HG02642 (cell line): ENCODE measurements at regions not wholly inside any gene's neighbourhood (a gene's known extent, or its start where the extent isn't known, plus 50 kb on each side); places are given as distances from the start of the nearest gene placed in this dataset.
A peak's percentile ranks its signal among the peaks of the same experiment; 100 is the strongest.

Experiments used
- ATAC-seq: cut with Tn5 transposase; IDR thresholded peaks from one replicate; pipeline ENCODE4 v1.9.1; 2021; ENCODE audit warnings: mild to moderate bottlenecking; ENCODE audit not compliant: unreplicated experiment, poor library complexity

DNA sequence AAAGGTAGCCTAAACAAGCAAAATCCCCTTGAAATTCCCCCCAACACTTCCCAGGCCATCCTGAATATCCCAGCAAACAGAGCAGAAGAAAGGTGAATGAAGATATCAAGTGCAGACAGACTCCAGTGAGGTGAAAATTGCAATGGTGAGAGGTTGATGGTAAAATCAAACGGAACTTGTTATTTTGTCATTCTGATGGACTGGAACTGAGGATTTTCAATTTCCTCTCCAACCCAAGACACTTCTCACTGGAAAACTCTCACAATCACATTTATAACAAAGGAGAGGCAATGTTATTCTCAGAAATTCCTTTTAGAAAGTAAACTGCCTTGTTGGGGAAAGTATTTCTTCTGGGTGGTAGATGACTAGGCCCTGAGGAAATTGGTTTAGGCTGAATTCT, 412.4 kb upstream of the C9orf72 start:
- no peak for ATAC-seq

DNA sequence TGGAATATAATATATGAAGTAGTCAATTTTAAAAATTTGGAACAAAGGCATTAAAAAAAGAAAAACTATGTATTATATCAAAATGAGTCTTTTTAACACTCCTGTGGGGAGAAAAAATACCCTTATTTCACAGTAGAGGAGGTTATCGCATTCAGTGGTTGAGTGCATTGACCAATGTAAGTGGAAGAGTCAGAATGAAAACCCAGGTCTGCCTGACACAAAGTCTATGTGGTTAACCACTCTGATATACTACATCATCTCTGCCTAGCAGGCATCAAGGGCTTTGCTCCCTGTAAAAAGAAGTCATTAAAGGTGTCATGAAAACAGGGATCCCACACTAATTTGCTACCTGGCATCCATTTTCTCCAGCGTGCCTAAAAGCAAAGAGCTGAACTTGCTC, 417.2 kb upstream of the C9orf72 start:
- peak; percentile 91 for ATAC-seq

DNA sequence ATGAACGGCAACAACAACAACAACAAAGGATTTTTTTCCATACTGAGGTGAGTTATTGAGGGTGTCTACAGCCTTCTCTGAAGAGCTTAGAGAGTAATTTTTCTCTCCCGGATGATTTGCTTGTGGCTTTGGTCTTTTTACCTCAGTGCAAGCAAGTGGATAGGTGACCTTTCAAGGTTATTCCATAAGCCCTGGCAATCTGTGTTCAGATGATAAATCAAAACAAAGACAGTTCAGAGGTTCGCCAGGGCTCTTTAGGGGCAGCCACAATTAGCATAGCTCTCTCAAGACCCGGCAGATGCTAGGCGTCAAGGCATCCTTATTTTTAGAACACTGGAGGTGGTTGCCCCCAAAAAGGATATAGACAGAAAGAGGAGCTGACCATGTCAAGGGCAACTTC, 417.9 kb upstream of the C9orf72 start:
- no peak for ATAC-seq

DNA sequence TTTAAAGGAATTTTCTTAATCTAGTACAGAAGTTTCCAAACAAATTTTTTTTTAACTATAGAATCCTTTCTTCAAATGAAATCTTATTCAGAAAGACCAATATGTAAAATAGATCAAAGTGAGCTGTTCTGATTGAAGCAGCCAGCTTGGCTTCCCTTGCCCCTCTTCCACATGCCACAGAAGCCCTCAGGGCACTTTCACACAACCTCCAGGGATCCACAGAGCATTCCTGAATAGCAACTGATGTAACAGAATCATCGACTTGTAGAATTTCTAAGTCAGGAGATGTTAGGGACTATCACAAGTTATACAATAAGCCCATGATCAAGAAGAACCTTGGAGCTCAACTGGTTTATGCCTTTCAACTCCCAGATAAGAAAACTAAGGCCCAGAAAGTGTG, 427.8 kb upstream of the C9orf72 start:
- ATAC-seq = no peak

DNA sequence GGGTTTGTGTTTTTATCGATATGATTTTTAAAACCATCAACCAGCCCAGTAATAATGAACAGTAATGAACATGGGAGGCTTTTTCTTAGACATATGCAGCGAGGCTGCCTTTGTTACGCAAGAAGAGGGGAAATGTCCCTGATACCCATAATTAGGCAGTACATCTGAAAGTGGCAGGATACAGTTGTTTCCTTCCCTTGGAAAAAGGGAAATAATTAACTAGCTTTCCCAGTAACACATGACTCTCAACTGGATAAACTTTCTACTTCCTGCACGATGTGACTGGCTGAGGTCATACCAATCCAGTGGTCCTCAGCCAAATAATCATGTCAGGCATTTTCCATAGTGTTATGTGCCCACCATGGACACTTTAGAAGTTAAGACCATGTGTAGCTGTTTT, 431.6 kb upstream of the C9orf72 start:
- ATAC-seq = no peak

DNA sequence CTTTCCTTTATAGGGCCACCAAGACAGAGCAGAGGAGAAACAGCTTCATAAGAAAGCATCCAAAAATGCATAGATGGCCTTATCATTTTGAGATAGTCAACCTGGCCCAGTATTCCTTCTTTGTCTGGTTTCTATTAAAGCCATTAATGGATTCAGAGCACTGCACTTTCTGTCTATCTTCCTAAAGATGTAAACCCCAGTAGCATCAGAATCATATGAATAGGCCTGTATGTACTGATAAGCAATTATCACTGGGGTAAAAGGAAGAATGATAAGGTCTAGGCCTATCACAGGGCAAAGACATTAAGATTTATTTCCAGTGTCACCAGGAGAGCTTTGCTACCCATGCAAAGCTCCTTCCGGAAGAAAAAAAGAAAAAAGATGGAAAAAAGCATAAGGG, 432.5 kb upstream of the C9orf72 start:
- no peak for ATAC-seq

DNA sequence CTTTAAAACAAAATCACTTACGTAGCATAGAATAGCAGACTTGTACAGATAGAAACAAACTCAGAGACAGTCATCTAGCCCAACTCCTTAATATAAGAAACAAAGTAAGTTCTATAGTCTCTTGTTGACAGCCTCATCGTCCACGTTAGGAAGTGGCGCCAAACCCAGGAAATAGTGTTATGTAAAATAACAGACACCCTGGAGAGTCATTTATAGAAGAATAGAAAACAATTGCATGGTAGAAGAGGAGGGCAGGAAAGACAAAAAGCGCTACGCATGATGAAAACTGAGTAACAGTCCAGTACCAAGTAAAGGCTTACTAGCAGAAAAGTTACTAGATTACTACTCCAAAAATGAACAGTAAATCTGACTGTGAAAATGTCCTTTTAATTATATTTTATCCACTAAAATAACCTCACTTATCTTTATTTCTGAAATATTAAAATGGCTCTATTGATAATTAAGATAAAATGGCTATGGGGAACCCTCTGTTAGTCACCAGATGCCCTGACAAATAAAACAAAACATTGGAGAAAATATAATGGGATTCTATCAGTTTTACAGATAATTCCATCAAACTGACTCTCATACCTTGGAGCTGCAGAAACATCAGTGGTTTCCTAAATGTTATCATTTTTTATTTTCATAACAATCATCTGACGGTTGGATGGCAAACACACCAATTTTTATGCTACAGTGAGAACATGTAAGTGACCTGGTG, 434.0 kb upstream of the C9orf72 start:
- no peak for ATAC-seq

DNA sequence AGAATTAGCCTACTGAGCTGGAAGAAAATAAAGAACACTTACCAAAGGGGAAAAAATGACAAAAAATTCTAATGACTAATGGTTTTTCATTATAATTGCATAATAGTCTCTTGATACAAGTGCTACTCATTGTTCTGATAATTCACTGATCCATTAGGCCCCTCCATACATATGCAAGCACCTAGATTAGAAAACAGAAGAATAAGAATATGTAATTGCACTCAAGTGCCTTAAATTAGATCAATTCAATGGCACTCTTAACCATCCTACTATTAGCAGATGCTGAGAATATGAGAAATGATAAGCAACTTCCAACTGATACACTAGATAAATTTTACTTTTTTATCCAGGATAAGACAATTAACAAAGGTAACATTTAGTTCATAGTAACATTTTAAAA, 440.9 kb upstream of the C9orf72 start:
- no peak for ATAC-seq

DNA sequence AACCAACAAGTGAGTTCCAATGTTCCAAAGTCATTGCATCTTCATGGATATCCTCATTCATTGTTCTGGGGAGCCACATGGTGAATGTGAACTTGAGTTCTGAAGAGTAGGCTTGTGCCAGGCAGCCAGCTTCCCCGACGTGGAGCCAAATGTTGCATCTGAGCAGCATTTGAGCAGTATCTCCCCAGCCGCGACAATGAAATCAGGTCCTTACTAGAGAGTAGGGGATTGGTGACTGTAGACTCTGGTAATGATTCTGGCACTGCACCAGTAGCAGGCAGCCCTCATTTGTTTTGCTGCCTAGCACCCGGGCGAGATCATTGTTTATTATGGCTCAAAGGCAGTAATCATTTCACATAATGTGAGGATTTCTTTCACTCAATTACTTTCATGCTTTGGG, 451.4 kb upstream of the C9orf72 start:
- no peak for ATAC-seq

DNA sequence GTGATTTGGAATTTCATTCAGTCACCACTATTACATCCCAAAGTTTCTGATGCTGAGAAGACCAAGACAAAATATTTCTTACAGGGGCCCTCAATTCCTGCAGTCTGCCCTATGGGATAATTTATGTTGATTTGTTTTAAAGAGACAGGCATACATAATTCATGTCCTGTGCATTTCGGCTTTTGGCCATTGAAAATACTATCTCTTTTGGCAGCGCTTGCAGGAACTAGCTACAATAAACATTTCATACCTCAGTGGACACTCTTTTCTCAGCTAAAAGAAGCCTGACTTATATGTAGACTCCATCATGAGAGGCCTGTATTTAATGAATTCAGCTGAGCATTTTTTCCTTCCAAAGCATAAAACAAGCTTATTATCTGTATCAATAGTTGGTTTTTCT, 451.9 kb upstream of the C9orf72 start:
- ATAC-seq = no peak

DNA sequence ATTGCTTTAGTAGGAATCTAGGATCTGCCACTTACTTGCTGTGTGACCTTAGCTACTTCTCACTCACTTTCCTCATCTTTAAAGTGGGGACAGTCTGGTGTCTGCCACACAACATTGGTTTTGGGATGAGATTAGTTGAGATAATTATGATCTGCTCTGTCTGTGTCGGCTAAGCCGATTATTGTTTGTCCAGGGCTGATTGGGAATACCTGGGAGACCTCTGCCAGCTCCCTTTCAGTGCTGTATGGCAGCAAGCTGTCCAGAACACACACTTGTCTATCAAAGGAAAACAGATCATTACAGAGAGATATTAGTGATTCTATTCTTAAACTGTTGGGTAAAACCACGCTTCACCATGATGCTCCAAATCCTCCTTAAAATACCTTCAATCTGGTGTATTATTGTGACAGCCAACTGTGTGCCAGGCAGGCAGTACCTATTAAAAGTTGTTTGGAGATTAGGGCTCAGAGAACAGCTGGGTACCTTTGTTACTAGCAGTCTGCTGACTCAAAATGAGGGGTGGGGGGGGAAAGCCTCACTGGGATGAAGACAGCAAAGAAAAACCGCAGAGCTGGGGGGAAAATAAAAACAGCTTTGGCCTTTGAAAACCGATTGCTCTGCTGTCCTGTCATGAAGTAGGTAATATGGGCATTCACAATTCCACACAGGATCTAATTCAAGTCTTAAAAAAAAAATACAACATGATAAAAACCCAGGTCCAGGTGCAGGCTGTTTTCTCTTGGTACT, 458.4 kb upstream of the C9orf72 start:
- ATAC-seq = no peak

DNA sequence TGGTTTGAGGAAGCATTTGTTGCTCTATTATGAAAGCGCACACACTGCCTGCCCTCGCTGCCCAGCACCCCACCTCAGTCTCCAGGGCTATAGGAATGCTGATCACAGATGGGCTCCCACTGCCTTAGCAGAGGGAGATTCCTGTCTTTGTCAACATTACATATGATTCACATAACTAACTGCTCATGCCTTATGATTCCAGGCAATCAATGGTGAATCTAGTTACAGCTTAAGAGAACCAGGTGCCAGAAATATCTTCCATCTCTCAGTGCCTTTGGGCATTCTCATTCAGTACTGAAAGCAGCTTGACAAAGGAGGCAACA, 458.9 kb upstream of the C9orf72 start:
- ATAC-seq = no peak

DNA sequence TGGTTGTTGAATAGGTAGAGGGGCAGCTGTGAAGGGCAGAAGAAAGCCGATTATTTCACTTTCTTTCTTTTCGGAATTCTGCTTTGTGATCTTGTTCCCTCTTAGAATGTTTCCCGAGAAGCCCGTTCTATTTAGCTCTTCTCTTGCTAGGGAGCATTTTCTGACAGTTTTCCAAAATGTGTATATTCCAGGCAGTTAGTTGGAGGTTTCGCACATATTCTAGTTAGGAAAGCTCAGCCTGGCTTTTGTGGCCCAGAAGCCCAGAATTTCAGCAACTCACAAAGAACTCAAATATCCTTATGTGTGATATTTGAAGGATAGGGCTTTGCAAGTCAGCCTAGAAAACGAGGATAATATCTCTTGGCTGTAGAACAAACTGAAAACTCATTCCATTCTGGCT, 461.0 kb upstream of the C9orf72 start:
- no peak for ATAC-seq

DNA sequence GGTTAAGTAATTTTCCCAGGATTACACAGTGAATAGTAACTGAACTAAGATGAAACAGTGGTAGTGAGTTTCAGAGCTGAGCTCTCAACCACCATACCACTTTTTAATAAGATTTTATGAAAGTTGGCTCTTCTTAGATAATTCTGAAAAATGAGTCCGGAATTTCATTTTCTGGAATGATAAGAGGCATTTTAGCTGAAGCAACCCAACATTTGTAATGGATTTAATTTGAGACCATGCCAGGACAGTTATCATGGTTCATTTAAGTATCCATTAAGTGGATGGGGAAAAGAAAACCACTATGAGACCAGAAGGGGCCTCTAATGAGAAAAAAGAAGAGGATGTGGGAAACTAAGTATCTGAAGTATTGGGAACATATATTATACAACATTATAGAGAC, 464.7 kb upstream of the C9orf72 start:
- no peak for ATAC-seq

DNA sequence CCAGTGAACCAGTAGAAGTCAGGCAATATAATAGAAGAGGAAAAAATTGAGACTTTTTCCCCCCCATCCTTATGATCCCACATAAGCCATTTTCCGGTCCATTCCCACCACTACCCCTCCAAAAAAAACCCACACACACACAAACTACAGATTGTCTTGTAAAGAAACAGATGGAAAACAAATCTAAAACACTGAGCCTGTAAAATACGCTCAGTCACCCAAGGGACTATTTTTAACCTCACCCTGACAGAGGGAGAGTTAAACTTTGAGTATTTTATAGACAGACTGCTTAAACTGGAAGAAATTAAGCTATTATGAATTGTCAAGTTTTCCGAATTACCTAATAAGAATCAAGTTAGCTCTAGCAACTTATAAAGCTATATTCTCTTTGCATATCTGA, 471.8 kb upstream of the C9orf72 start:
- no peak for ATAC-seq

DNA sequence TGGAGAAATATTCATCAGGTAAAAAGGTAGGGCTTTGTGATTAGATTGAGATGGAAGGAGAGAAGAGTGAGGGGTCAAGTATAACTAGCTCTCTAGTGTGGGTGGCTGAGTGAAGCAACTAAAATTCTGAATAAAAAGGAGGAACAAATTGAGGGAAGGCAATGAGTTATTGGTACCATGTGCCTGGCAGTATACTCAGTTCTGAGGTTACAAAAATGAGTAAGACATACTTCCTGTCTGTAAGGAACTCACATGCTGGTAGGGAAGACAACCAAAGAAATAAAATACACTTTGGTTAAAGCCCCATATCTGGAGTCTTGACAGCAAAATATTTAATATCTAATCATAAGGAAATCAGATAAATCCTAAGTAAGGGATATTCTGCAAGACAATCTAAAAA, 476.8 kb upstream of the C9orf72 start:
- ATAC-seq = no peak

DNA sequence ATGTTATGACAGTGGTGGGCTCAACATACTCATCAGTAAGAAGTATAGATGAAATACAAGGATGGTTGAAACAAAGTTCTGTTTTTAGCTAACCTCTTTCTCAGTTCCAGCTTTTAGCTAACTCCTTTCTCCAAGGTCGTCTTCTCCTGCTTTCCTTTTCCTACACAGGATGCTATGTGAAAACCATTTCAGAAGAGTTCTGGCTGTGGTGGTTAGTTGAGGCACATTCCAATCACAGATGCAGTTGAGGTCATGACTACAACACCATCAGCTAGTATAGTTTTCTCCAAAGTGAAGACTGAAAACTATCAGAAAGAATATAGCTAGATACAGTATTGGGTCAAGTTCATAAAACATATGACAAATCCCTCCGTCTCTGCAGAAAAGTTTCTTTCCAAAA, 477.7 kb upstream of the C9orf72 start:
- no peak for ATAC-seq

DNA sequence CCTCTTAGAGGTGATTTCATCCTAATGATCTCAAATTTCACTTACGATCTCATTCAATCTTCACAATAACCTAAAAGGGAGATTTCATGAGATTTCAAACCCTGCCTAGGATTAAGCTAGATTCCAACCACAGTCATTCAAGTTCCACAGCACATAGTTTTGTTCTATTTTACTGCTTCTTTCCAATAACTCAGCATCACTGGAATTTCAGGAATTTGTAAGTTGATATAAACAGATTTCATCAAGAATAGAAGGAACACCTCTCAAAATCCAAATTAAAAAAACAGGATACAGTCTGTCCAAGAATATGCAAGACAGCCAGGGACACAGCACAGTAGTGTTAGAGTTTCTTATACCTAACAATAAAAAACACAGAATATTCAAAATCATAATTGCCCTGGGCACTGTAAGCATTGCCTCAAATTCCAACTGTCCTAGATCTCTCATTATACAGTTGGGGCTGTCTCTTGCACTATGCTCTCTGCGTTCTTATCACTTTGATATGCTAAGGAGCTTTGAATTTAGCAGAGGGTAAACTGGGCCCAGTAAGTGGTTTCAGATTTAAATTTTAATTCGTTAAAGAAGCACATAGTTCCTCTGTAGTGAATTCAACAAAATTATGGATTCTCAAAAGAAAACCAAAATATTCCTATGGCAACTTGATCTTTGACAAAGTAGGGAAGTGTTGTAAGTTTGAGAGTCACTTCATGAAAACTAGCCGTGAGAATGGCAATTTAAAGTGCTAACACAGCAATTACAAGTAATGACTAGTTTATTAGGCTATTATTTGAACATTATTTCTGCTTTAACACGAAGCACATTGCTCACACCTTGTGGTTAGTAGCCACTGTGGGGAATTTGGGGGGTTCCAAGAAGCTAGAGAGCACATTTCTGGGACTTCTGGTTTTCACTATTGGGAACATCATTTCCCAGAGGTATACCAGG, 478.6 kb upstream of the C9orf72 start:
- ATAC-seq = no peak

DNA sequence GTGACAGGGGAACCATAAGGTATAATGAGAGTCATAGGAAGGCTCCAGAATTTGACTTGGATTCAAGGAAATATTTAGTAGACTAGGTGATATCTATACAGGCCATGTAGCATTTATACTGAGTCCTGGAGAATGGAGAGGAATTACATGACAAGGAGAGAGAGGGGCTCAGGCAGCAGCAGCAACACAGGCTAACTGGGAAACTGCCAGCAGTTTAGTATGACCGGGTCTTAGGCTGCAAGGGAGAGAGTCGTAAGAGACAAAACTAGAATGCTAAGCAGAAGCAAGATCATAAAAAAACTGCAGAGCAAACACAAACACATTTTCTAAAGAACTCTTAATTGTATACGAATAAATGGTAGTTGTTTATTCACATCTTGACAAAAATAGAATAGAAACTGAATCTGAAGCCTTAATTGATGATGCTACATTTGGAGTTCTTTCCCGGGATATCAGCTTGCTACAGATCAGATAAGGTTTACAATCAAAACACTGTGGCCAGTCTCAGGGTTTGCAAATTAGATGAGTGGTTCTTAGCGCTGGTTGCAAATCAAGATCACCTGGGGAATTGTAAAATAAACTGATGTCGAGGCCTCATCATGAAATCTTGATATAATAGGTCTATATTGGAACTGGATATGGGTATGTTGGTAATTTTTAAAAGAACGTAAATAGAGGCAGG, 480.0 kb upstream of the C9orf72 start:
- no peak for ATAC-seq

DNA sequence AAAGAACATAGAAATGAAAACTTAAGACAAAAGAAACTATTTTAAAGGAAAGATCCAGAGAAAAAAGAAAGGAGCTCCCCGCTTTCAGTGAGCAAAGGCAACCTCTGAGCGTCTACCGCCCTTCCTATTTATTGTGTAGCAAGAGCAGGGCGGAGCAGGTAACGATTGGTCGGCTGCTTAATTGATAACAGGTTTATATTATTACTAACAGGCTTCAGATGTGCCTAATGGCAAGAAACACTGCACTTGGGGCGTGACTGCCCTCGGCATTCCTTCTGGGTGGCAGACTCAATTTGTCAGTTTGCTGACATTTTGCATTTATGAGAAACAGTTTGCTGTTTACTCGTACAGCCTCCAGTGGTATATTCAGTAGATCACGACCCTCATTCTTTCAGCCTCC, 482.7 kb upstream of the C9orf72 start:
- no peak for ATAC-seq

DNA sequence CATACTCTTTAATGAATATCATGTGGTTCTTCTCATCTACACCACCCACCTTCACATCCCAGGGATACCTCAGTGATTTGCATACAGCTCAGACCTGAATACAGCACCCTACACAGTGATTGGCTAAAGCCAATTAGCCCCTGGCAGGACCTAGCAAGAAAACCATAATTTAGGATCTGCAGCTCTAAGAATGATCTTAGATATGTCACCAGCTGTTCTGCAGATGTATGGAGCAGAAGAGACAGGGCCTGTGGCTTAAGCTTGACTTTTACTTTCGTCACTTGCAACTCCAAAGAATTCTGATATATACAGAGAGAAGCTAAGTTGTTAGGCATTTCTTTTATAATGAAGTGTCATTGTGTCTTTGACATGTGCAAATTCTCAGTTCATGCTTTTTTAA, 483.2 kb upstream of the C9orf72 start:
- ATAC-seq = no peak
